ENCODE measurements at regions not wholly inside any gene's neighbourhood (a gene's known extent, or its start where the extent isn't known, plus 50 kb on each side); places are given as distances from the start of the nearest gene placed in this dataset.

DNA sequence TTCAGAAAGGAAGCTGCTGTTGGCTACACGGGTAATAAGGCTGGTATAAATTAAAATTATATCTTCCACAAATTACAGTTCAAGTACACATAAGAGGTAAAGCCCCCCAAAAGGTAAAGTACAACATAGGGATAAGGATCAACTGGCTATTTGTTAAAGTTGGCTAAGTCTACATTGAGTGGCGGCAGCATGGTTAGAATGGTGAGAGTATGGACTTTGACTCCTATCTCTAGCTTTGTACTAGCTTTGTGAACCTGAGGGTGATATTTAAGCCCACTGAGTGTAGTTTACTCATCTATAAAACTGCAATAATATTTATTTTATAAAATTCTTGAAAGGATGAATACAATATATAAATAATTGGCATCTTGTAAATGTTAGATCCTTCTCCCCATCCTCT lies 542.8 kb downstream of the DSC3 start:
- no peak for ATAC-seq
- CTCF ChIA-PET: no interaction called here
- DNase-seq (ENCODE audit: low read depth, low spot score): no peak
- Histone ChIP-seq H3K27me3 (ENCODE audit: control insufficient read depth, insufficient read depth, low read length) (no peaks in the 10 kb centered on the region), H3K36me3 (ENCODE audit: control insufficient read depth, insufficient read depth, low read length) (no peaks in the 10 kb centered on the region), H3K4me1 (ENCODE audit: control insufficient read depth, insufficient read depth, low read length) (no peaks in the 10 kb centered on the region), H3K9me3 (ENCODE audit: control insufficient read depth, insufficient read depth, low read depth, low read length) (no peaks in the 10 kb centered on the region), H3K27ac (ENCODE audit: low read length) (no peak overlapping the region), H3K4me3 (ENCODE audit: low read depth in 2 of 2, low read length in 2 of 2) (no peak overlapping the region)
- in situ Hi-C loops (cut with HindIII; ENCODE audit: low pct_unique_long_range_greater_than_20kb, low sequenced_read_pairs) (no loop called here), intact Hi-C loops (cut with micrococcal nuclease; ENCODE audit: unreplicated experiment) (no loop called here)
- TF ChIP-seq POLR2AphosphoS5 (IDR thresholded peaks at IDR 0.05; ENCODE audit: low read depth, low read length) (no peak), REST (IDR thresholded peaks at IDR 0.05; ENCODE audit: insufficient read depth in 1 of 2, low read depth in 2 of 2, low read length in 1 of 2) (no peak)
- BruUV-seq (replicated peaks): no TSS peak
- POLR2A ChIA-PET: no interaction called here

DNA sequence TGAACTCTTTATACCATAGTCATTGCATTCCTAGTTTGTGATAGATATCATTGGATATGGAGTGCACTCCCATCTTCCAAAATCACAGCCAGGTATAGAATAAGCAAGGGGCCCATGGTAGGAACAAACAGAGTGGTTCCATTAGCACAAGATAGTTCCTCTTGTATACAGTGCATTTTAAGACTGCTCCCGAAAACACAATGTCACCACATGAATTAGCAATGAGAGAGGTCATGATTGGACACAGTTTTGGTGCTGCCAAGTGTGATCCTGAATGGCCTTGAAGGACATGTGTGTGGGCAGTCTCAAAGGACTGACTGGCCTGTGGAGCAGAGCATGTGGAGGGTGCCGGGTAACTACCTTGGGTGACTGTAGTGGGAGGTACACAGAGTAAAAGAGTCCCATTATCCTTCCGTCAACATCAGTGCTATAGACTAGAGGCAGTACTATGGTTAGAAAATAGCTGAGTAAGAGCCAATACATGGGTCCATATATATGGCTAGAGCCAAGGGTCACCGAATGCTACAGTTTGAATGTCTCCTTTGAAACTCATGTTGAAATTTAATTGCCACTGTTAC lies 549.9 kb downstream of the DSC3 start:
- H3K4me3 ChIP-seq (ENCODE audit: low read depth in 2 of 2, low read length in 2 of 2): no peak overlapping the region
- no peak overlapping the region for H3K27ac ChIP-seq (ENCODE audit: low read length)
- H3K4me1 ChIP-seq (ENCODE audit: control insufficient read depth, insufficient read depth, low read length): no peaks in the 10 kb centered on the region
- intact Hi-C loops (cut with micrococcal nuclease; ENCODE audit: unreplicated experiment): no loop called here
- ATAC-seq (no peak), DNase-seq (ENCODE audit: low read depth, low spot score) (no peak)
- CTCF ChIA-PET: no interaction called here
- TF ChIP-seq TCF7L2 (IDR thresholded peaks at IDR 0.05; ENCODE audit: low read depth, low read length) (no peak), REST (IDR thresholded peaks at IDR 0.05; ENCODE audit: insufficient read depth in 1 of 2, low read depth in 2 of 2, low read length in 1 of 2) (no peak), POLR2AphosphoS5 (IDR thresholded peaks at IDR 0.05; ENCODE audit: low read depth, low read length) (no peak)
- no peaks in the 10 kb centered on the region for H3K9me3 ChIP-seq (ENCODE audit: control insufficient read depth, insufficient read depth, low read depth, low read length)
- in situ Hi-C loops (cut with HindIII; ENCODE audit: low pct_unique_long_range_greater_than_20kb, low sequenced_read_pairs): no loop called here
- BruUV-seq (replicated peaks): no TSS peak
- no peaks in the 10 kb centered on the region for H3K27me3 ChIP-seq (ENCODE audit: control insufficient read depth, insufficient read depth, low read length)
- H3K36me3 ChIP-seq (ENCODE audit: control insufficient read depth, insufficient read depth, low read length): no peaks in the 10 kb centered on the region
- POLR2A ChIA-PET: no interaction called here

DNA sequence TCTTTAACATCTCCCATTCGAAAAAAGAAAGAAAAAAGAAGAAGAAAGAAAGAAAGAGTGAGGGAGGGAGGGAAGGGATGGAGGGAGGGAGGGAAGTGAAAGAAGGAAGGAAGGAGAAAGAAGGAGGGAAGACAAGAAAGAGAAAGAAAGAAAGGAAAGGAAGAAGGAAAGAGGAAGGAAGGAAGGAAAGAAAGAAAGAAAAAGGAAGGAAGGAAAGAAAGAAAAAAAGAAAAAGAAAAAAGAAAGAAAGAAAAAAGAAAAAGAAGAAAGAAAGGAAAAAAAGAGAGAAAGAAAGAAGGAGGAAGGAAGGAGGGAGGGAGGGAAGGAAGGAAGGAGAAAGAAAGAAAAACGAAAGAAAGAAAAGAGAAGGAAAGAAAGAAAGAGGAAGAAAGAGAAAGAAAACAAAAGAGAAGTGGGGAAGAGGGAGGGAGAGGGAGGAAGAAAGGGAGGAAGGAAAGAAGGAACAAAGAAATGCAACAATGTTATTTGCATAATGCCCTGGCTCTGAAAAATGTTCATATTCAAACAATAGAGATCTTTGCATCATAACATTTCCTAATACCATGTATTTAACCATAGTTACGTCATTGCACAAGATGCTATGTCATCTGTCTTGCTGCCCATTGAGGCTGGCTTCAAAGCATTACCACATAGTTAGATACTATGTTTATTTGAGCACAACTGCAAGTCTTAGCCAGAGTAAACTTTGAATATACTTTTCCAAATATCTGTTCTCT lies 550.6 kb downstream of the DSC3 start:
- no peak for ATAC-seq
- DNase-seq (ENCODE audit: low read depth, low spot score): no peak
- intact Hi-C loops (cut with micrococcal nuclease; ENCODE audit: unreplicated experiment): no loop called here
- in situ Hi-C loops (cut with HindIII; ENCODE audit: low pct_unique_long_range_greater_than_20kb, low sequenced_read_pairs): no loop called here
- no peak overlapping the region for H3K4me3 ChIP-seq (ENCODE audit: low read depth in 2 of 2, low read length in 2 of 2)
- ChIA-PET CTCF (no interaction called here), POLR2A (no interaction called here)
- no peaks in the 10 kb centered on the region for H3K36me3 ChIP-seq (ENCODE audit: control insufficient read depth, insufficient read depth, low read length)
- TF ChIP-seq REST (IDR thresholded peaks at IDR 0.05; ENCODE audit: insufficient read depth in 1 of 2, low read depth in 2 of 2, low read length in 1 of 2): no peak
- H3K4me1 ChIP-seq (ENCODE audit: control insufficient read depth, insufficient read depth, low read length): no peaks in the 10 kb centered on the region
- BruUV-seq (replicated peaks): no TSS peak
- H3K27ac ChIP-seq (ENCODE audit: low read length): no peak overlapping the region
- H3K9me3 ChIP-seq (ENCODE audit: control insufficient read depth, insufficient read depth, low read depth, low read length): no peaks in the 10 kb centered on the region
- no peaks in the 10 kb centered on the region for H3K27me3 ChIP-seq (ENCODE audit: control insufficient read depth, insufficient read depth, low read length)

Measured in Panc1 (cell line).